Stimulated activated effector memory CD8-positive, alpha-beta T cell treated with anti-CD3 and anti-CD28 coated beads, Interleukin-12 subunit alpha, Interleukin-12 subunit beta, amount 100 ng/mL, for 72 hours (primary cell): ENCODE measurements at regions not wholly inside any gene's neighbourhood (a gene's known extent, or its start where the extent isn't known, plus 50 kb on each side); places are given as distances from the start of the nearest gene placed in this dataset.

ENCODE experiments used
- ATAC-seq: fragments of 150-1000 bp; cut with Tn5 transposase; 2 replicates; pipeline ENCODE4 v1.10.0; 2021
- DNase-seq, 2 donors: peaks; one replicate each; pipeline ENCODE4 v3.0.0; 2021 to 2022; ENCODE audit warnings: low spot score in 2 of 2
- H3K27ac Mint-ChIP-seq: one replicate; pipeline ENCODE4 v1.8.0; 2022; ENCODE audit warnings: mild to moderate bottlenecking, mixed read lengths
- H3K36me3 Mint-ChIP-seq: one replicate; pipeline ENCODE4 v1.8.0; 2022; ENCODE audit warnings: mild to moderate bottlenecking, mixed read lengths
- H3K4me1 Mint-ChIP-seq: one replicate; pipeline ENCODE4 v1.8.0; 2022; ENCODE audit warnings: mixed read lengths
- H3K4me3 Mint-ChIP-seq: one replicate; pipeline ENCODE4 v1.8.0; 2022; ENCODE audit warnings: mild to moderate bottlenecking, mixed read lengths
- H3K9me3 Mint-ChIP-seq: one replicate; pipeline ENCODE4 v1.8.0; 2022; ENCODE audit warnings: mixed read lengths

DNA sequence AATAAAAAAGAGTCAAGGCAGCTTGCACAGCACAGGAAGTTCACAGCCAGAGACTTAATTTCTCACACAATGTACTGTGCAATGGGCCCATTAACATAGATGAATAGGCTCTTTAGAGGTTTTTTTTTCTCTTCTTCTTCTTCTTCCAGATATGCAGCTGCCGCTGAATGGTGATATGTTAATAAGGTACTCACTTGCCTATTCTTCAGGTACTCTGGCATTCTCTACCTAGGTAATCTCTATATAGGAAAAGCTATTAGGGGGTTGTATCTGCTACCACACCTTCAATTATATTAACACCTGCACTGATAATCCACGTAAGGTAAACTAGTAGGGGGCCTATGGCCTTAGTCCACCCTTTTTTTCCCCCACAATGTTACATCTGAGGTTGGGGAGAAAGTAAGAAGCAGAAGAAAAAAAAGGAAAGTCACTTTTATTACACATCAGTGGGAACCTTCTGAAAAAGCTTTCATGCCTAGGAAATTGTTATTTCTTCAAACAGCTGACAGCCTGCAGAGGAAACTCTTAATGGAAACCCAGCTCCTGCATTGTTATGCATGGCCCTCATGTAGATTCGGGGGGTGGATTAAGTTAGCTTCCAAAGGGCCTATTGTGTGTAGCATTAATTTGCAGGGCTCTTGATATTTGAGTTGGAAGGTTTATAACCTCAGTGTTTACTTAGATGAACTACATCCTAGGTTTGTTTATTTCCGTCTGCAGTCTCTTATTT is 525.5 kb downstream of the ZIC1 start:
- Mint-ChIP-seq H3K27ac (no peak overlapping the region), H3K4me1 (no peaks in the 10 kb centered on the region), H3K9me3 (peaks cover 6% of the 10 kb centered on the region), H3K4me3 (no peak overlapping the region), H3K36me3 (no peaks in the 10 kb centered on the region)
- DNase-seq (no peak), ATAC-seq (no peak)

DNA sequence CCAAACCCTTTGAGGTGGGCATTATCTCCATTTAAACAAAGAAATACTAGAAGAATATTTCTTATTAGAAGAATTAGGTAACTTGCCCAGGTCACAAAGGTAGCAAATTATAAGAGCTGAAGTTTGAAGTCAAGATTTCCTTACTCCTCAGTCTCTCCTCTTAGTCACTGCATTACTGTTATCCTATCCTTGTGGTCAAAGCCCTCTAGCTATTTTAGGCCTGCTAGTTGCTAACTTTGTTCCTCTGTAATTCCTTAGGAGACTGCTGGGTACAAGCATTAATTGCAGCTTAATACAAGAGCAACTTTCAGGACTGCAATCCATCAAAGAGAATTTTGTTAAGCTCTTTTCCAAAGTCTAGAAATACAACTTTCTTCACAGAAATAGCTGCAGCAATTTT is 528.2 kb downstream of the ZIC1 start:
- H3K36me3 Mint-ChIP-seq: no peaks in the 10 kb centered on the region
- H3K9me3 Mint-ChIP-seq: peaks cover 3% of the 10 kb centered on the region
- DNase-seq (no peak), ATAC-seq (no peak)
- no peak overlapping the region for H3K4me3 Mint-ChIP-seq
- H3K27ac Mint-ChIP-seq: no peak overlapping the region
- H3K4me1 Mint-ChIP-seq: no peaks in the 10 kb centered on the region

- Mint-ChIP-seq H3K27ac (no peak overlapping the region), H3K9me3 (peaks cover 5% of the 10 kb centered on the region), H3K4me3 (no peak overlapping the region), H3K36me3 (no peaks in the 10 kb centered on the region), H3K4me1 (no peaks in the 10 kb centered on the region)
- no peak for DNase-seq
- ATAC-seq: no peak
These were observed 528.7 kb downstream of the ZIC1 start for GRCh38 chr3:147937891-147938290.

DNA sequence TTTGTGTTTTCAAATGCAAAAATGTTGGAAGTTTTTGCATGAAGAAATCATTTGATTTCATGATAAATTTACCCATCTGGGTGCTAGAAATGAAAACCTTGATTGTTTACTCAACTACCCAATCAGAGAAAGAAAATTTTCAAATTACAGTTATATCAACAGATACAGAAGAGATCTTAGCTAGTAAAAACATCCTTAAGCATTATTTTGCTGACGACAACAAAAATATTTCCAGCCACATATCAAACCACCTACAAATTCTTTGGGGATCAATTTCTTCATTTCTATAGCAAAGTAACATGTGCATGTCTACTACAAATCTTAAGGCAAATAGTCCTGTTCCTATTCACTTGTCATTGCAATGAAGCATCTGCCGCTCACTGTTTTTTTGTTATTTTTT is 530.3 kb downstream of the ZIC1 start:
- Mint-ChIP-seq H3K4me1 (no peaks in the 10 kb centered on the region), H3K9me3 (peaks cover 5% of the 10 kb centered on the region), H3K27ac (no peak overlapping the region), H3K36me3 (no peaks in the 10 kb centered on the region), H3K4me3 (no peak overlapping the region)
- DNase-seq (no peak), ATAC-seq (no peak)

- H3K27ac Mint-ChIP-seq: no peak overlapping the region
- no peak for ATAC-seq
- no peaks in the 10 kb centered on the region for H3K36me3 Mint-ChIP-seq
- H3K9me3 Mint-ChIP-seq: peaks cover 3% of the 10 kb centered on the region
- DNase-seq: no peak
- no peak overlapping the region for H3K4me3 Mint-ChIP-seq
- H3K4me1 Mint-ChIP-seq: no peaks in the 10 kb centered on the region
These were observed 530.7 kb downstream of the ZIC1 start for GRCh38 chr3:147939839-147940238.

DNA sequence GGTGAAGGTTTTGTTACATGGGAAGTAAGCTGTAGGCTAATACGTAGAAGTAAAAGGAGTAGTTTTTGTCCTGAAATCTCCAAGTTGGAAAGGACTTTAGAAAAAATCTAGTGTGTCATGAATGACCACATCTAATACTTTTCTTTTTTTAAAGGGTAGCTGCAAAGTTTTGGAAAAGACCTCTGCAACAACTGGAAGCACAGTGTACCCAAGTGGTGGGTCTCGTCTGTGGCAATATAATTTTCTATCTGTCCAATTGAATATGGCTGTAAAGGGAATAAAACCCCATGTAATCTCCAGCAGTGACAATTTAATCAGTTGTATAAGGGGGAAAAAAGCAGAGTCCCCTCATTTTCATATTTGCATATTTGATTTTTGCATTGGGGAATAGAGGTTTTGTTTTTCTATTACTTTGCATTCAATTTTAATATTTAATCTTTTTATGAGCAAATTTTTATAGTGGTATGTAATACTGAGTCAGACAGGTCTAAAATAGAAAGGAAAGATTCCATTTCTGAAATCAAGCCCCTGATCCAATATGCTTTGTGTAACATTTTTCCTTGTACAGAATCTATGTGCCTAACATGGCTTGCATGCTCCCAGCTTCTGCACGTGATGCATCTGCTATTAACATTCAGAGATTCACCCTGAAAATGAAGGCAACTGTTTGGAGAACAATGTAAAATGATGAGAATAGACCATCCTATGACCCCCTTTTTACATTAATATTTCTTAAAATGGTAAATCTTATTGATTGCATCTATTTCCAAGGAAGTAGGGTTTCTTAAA is 531.4 kb downstream of the ZIC1 start:
- ATAC-seq (no peak), DNase-seq (no peak)
- Mint-ChIP-seq H3K36me3 (no peaks in the 10 kb centered on the region), H3K27ac (no peak overlapping the region), H3K4me1 (no peaks in the 10 kb centered on the region), H3K9me3 (peaks cover 4% of the 10 kb centered on the region), H3K4me3 (no peak overlapping the region)

DNA sequence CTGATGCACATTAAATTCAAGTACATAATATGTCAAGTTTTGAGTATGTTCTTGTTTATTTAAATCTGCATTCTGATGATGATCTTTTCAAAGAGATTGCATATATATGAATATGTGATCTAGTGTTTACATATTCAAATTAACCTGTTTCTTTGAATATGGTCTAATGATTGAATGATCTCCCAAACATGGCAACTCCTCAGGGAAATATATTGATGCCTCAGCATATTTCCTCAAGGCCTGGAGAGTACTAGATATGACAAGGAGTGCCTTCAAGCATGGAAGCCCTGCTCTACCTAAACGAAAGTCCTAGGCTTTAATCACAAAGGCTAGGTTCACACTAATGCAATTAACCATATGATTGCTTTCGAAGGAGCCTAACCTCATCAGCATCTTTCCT is 532.8 kb downstream of the ZIC1 start:
- no peak for ATAC-seq
- Mint-ChIP-seq H3K27ac (no peak overlapping the region), H3K4me1 (no peaks in the 10 kb centered on the region), H3K36me3 (no peaks in the 10 kb centered on the region), H3K9me3 (peaks cover 7% of the 10 kb centered on the region), H3K4me3 (no peak overlapping the region)
- no peak for DNase-seq

DNA sequence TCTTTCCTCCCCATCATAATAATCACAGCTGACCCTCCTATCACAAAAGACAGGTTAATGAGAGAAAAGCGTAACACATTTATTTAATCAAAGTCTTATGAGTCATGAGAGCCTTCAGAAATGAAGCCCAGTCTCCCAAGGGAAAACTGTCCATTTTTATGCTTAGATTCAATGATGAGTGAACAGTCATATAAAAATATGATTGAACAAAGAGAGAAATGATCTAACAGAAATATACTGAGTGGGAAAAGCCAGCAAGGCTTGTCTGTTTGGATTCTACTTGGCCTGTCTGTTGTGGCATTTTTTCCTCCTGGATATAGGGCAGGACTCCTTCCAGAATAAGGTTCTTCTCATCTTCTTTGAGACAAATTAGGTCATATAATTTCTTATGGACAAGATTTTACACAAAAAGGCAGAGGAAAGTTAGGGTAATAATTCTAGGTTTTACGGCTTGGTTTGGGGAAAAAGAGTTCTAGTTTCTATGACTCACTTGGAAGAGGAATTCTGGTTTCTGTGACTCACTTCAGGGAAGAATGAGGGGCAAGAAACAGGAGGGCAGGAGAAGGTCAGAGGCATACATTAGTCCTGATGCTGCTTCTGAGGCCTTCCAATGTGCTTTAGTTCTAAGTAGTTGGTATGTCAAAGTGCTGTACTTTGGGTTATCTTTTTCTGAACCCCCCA is 534.2 kb downstream of the ZIC1 start:
- Mint-ChIP-seq H3K4me1 (no peaks in the 10 kb centered on the region), H3K9me3 (peaks cover 8% of the 10 kb centered on the region), H3K4me3 (no peak overlapping the region), H3K36me3 (no peaks in the 10 kb centered on the region), H3K27ac (no peak overlapping the region)
- no peak for ATAC-seq
- DNase-seq: no peak

DNA sequence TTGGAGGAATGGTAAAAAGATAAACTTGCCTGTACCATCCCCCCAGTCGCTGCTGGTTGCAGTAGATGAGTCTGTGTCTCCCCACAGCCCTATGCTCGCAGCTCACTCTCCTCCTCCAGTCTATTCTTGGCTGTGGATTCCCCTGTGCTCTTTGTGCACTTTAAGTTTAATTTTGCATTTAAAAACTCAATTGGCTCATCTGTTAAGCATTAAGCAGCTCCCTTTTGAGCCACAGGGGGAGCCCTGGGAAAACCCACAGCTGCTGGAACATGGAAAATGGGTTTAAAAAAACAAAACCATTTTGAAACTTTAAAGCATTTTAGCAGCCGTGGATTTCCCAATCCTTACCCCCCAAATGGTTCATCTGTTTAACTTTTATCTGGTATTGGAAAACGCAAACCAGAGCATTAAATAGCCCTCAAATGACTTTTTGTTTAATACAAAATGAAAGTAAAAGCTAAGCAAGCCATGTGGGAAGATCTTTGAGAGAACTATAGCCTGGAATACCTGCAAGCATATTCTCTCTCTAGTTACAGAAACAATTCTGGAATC is 536.9 kb downstream of the ZIC1 start:
- H3K4me3 Mint-ChIP-seq: no peak overlapping the region
- ATAC-seq (no peak), DNase-seq (no peak)
- no peaks in the 10 kb centered on the region for H3K4me1 Mint-ChIP-seq
- no peaks in the 10 kb centered on the region for H3K36me3 Mint-ChIP-seq
- H3K9me3 Mint-ChIP-seq: peaks cover 13% of the 10 kb centered on the region
- no peak overlapping the region for H3K27ac Mint-ChIP-seq

GRCh38 chr3:147956615-147957014 is 547.5 kb downstream of the ZIC1 start:
- H3K4me1 Mint-ChIP-seq: no peaks in the 10 kb centered on the region
- H3K9me3 Mint-ChIP-seq: peaks cover 23% of the 10 kb centered on the region
- no peak overlapping the region for H3K4me3 Mint-ChIP-seq
- H3K27ac Mint-ChIP-seq: no peak overlapping the region
- DNase-seq (no peak), ATAC-seq (no peak)
- H3K36me3 Mint-ChIP-seq: no peaks in the 10 kb centered on the region

DNA sequence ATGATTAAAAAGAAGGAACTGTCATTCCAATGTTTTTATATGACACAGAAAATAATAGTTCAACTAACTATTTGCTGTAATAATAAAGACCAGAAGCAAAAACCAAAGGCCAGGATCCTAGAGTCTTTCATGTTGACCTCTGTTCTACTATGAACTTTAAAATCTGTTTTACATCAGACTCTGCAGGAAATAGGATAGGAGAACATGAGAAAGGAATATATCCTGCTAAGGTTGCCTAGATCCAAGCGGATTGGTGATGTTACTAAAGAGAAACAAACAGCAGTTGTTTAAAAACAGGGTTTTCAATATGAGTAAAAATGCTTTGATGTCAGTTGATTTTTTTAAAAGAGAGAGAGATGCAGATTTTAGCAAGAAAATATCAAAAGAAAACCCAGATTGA is 549.6 kb downstream of the ZIC1 start:
- Mint-ChIP-seq H3K4me3 (no peak overlapping the region), H3K9me3 (peaks cover 19% of the 10 kb centered on the region), H3K4me1 (no peaks in the 10 kb centered on the region), H3K27ac (no peak overlapping the region), H3K36me3 (no peaks in the 10 kb centered on the region)
- no peak for DNase-seq
- no peak for ATAC-seq

GRCh38 chr3:147960786-147961185 is 551.6 kb downstream of the ZIC1 start:
- Mint-ChIP-seq H3K4me1 (no peaks in the 10 kb centered on the region), H3K27ac (no peak overlapping the region), H3K36me3 (no peaks in the 10 kb centered on the region)

GRCh38 chr3:147962408-147963164 is 553.4 kb downstream of the ZIC1 start:
- DNase-seq (no peak), ATAC-seq (no peak)
- Mint-ChIP-seq H3K27ac (no peak overlapping the region), H3K9me3 (peaks cover 19% of the 10 kb centered on the region), H3K4me3 (no peak overlapping the region), H3K36me3 (no peaks in the 10 kb centered on the region), H3K4me1 (no peaks in the 10 kb centered on the region)

More at GRCh38 chr3:147960786-147961185, 551.6 kb downstream of the ZIC1 start:
- H3K9me3 Mint-ChIP-seq: peaks cover 21% of the 10 kb centered on the region
- ATAC-seq (no peak), DNase-seq (no peak)
- no peak overlapping the region for H3K4me3 Mint-ChIP-seq

DNA sequence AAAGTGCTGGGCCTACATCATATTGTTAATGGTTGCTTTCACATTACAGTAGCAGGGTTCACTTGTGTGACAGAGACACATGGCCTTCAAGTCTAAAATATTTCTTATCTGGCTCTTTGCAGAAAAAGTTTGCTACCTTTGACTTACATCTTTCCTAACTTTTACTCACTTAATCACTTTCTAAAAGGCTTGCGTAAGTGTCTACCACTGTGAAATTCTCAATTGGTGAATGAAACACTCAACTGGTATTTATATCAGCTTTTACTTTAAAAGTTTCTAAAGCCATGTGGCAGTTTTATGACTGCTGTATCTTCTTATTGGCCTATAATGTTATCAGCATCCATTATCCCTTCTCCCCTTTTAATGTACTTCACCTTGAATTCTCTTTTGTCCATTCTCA is 554.5 kb downstream of the ZIC1 start:
- H3K4me3 Mint-ChIP-seq: no peak overlapping the region
- no peak overlapping the region for H3K27ac Mint-ChIP-seq
- H3K9me3 Mint-ChIP-seq: peaks cover 14% of the 10 kb centered on the region
- no peaks in the 10 kb centered on the region for H3K4me1 Mint-ChIP-seq
- no peaks in the 10 kb centered on the region for H3K36me3 Mint-ChIP-seq
- no peak for ATAC-seq
- DNase-seq: no peak

DNA sequence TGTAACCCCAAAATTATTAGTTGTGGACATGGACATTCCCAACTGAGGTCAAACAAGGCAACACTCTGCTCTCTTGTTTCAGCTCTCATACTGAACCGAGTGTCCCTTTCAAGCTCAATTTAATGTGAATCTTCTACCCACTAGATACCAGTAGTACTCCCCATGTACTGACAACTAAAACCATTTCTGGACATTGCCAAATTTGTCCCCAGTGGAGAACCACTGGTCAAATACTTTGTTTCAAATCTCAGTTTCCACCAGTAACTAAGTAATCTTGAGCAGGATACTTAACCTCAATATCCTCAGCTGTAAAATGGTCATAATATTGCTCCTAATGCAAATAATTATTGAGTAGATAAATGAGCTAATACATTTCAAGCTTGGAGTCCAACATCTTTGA is 566.0 kb downstream of the ZIC1 start:
- DNase-seq (no peak), ATAC-seq (no peak)
- no peak overlapping the region for H3K4me3 Mint-ChIP-seq
- H3K9me3 Mint-ChIP-seq: peaks cover 13% of the 10 kb centered on the region
- H3K4me1 Mint-ChIP-seq: no peaks in the 10 kb centered on the region
- H3K36me3 Mint-ChIP-seq: no peaks in the 10 kb centered on the region
- H3K27ac Mint-ChIP-seq: no peak overlapping the region
